Suprapubic skin (tissue), 4 donors: ENCODE measurements at regions not wholly inside any gene's neighbourhood (a gene's known extent, or its start where the extent isn't known, plus 50 kb on each side); places are given as distances from the start of the nearest gene placed in this dataset.

Source experiments
- CTCF ChIP-seq, 2 donors: fragments of 200-600 bp in 1 of 2; fragments of 450-650 bp in 1 of 2; sonication (generic) in 1 of 2; IDR thresholded peaks; one replicate each; pipeline ENCODE4 v1.5.1; 2016 to 2019; ENCODE audit warnings: antibody characterized with exemption in 2 of 2, mild to moderate bottlenecking in 1 of 2, moderate library complexity in 1 of 2
- EP300 ChIP-seq: sonication (generic); formaldehyde crosslinking; IDR thresholded peaks from one replicate; pipeline ENCODE4 v1.6.1; 2017; ENCODE audit warnings: antibody characterized with exemption
- POLR2A ChIP-seq, 2 donors: fragments of 450-650 bp; IDR thresholded peaks; one replicate each; pipeline ENCODE4 v1.6.1; 2017; ENCODE audit warnings: antibody characterized with exemption in 2 of 2, mild to moderate bottlenecking in 2 of 2, moderate library complexity in 2 of 2
- POLR2AphosphoS5 ChIP-seq, 3 donors: sonication (generic); formaldehyde crosslinking; IDR thresholded peaks; one replicate each; pipeline ENCODE4 v1.6.1; 2017; ENCODE audit warnings: antibody characterized with exemption in 3 of 3

- no peak for TF ChIP-seq CTCF (IDR thresholded peaks at IDR 0.05)
- TF ChIP-seq POLR2A (IDR thresholded peaks at IDR 0.05): no peak
- no peak for TF ChIP-seq POLR2AphosphoS5 (IDR thresholded peaks at IDR 0.05)
- TF ChIP-seq EP300: no peak
These were observed 220.2 kb upstream of the CSF3R start for GRCh38 chr1:36702963-36703362.
